Activated CD4-positive, alpha-beta T cell treated with anti-CD3 and anti-CD28 coated beads, Interleukin-10, Interleukin-2, amounts not matched to agents 100 ng/mL and 50 ng/mL, durations not matched to agents 16 hours and 8 hours (primary cell): ENCODE measurements at regions not wholly inside any gene's neighbourhood (a gene's known extent, or its start where the extent isn't known, plus 50 kb on each side); places are given as distances from the start of the nearest gene placed in this dataset.

Source experiments
- DNase-seq: peaks from one replicate; pipeline ENCODE4 v3.0.0-alpha.2; 2020

- DNase-seq: no peak
Measured at GRCh38 chr7:106415433-106415832, 130.7 kb upstream of the NAMPT start.

- DNase-seq: no peak
Measured at GRCh38 chr7:106413446-106413845, 128.7 kb upstream of the NAMPT start.

GRCh38 chr7:106405697-106406141 is 120.9 kb upstream of the NAMPT start:
- DNase-seq: peak; percentile 90

- DNase-seq: no peak
Measured at GRCh38 chr7:106402898-106403297, 118.1 kb upstream of the NAMPT start.

- DNase-seq: no peak
Measured at GRCh38 chr7:106400923-106401322, 116.1 kb upstream of the NAMPT start.

GRCh38 chr7:106398786-106399185 is 114.0 kb upstream of the NAMPT start:
- DNase-seq: no peak

- DNase-seq: no peak
Measured at GRCh38 chr7:106397994-106398393, 113.2 kb upstream of the NAMPT start.

- DNase-seq: no peak
Measured at GRCh38 chr7:106394526-106394925, 109.7 kb upstream of the NAMPT start.

- no peak for DNase-seq
Measured at GRCh38 chr7:106393564-106394251, 108.9 kb upstream of the NAMPT start.

- no peak for DNase-seq
Measured at GRCh38 chr7:106392590-106392989, 107.8 kb upstream of the NAMPT start.

- DNase-seq: no peak
Measured at GRCh38 chr7:106392144-106392543, 107.4 kb upstream of the NAMPT start.

- DNase-seq: no peak
Measured at GRCh38 chr7:106386958-106387357, 102.2 kb upstream of the NAMPT start.

- no peak for DNase-seq
Measured at GRCh38 chr7:106384373-106384772, 99.6 kb upstream of the NAMPT start.

- no peak for DNase-seq
Measured at GRCh38 chr7:106382929-106383328, 98.1 kb upstream of the NAMPT start.

- no peak for DNase-seq
Measured at GRCh38 chr7:106382129-106382528, 97.3 kb upstream of the NAMPT start.

GRCh38 chr7:106381252-106381651 is 96.5 kb upstream of the NAMPT start:
- peak; percentile 17 for DNase-seq

- DNase-seq: peak; percentile 52
Measured at GRCh38 chr7:106377847-106378361, 93.1 kb upstream of the NAMPT start.

- no peak for DNase-seq
Measured at GRCh38 chr7:106376026-106376799, 91.4 kb upstream of the NAMPT start.

GRCh38 chr7:106375499-106375898 is 90.7 kb upstream of the NAMPT start:
- DNase-seq: peak; percentile 30

GRCh38 chr7:106374437-106374836 is 89.7 kb upstream of the NAMPT start:
- no peak for DNase-seq

- DNase-seq: no peak
Measured at GRCh38 chr7:106372595-106373318, 88.0 kb upstream of the NAMPT start.

- DNase-seq: no peak
Measured at GRCh38 chr7:106372126-106372525, 87.3 kb upstream of the NAMPT start.

GRCh38 chr7:106371629-106372028 is 86.8 kb upstream of the NAMPT start:
- DNase-seq: no peak

GRCh38 chr7:106370542-106370941 is 85.8 kb upstream of the NAMPT start:
- DNase-seq: no peak
